GM06990 (cell line): ENCODE measurements at regions not wholly inside any gene's neighbourhood (a gene's known extent, or its start where the extent isn't known, plus 50 kb on each side); places are given as distances from the start of the nearest gene placed in this dataset.
"Not testable (repeated sequence)": the region's sequence is repeated elsewhere in the genome, so short reads cannot be mapped to it uniquely, and the experiment has no call there.

Source experiments
- DNase-seq: peaks from one replicate; pipeline ENCODE4 v3.0.0-alpha.2; 2011; ENCODE audit not compliant: insufficient read length; ENCODE audit errors: extremely low read depth
- H3K27me3 ChIP-seq: replicated peaks from 2 replicates; pipeline ENCODE4 v1.6.0; 2011; ENCODE audit warnings: low read length; ENCODE audit not compliant: control insufficient read depth, insufficient read depth
- H3K36me3 ChIP-seq: 2 replicates; pipeline ENCODE4 v1.5.1; 2011; ENCODE audit warnings: low read length; ENCODE audit not compliant: control insufficient read depth, insufficient read depth
- H3K4me3 ChIP-seq: replicated peaks from 2 replicates; pipeline ENCODE4 v1.5.1; 2011; ENCODE audit warnings: low read depth, mild to moderate bottlenecking, control low read depth, low read length
- TF ChIP-seq, protein P1 (sequence below): IDR thresholded peaks from 2 replicates; pipeline ENCODE4 v1.5.1; 2011; ENCODE audit warnings: low read length, control low read depth, mild to moderate bottlenecking, inconsistent platforms; ENCODE audit not compliant: insufficient read depth, poor library complexity, severe bottlenecking

GRCh38 chrX:853304-853703 is 222.7 kb downstream of the SHOX start:
- no peak overlapping the region for H3K4me3 ChIP-seq
- H3K27me3 ChIP-seq, result no peaks in the 10 kb centered on the region
- H3K36me3 ChIP-seq, result no peaks in the 10 kb centered on the region
- TF ChIP-seq, protein P1, sequence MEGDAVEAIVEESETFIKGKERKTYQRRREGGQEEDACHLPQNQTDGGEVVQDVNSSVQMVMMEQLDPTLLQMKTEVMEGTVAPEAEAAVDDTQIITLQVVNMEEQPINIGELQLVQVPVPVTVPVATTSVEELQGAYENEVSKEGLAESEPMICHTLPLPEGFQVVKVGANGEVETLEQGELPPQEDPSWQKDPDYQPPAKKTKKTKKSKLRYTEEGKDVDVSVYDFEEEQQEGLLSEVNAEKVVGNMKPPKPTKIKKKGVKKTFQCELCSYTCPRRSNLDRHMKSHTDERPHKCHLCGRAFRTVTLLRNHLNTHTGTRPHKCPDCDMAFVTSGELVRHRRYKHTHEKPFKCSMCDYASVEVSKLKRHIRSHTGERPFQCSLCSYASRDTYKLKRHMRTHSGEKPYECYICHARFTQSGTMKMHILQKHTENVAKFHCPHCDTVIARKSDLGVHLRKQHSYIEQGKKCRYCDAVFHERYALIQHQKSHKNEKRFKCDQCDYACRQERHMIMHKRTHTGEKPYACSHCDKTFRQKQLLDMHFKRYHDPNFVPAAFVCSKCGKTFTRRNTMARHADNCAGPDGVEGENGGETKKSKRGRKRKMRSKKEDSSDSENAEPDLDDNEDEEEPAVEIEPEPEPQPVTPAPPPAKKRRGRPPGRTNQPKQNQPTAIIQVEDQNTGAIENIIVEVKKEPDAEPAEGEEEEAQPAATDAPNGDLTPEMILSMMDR, result no peak
- no peak for DNase-seq

DNA sequence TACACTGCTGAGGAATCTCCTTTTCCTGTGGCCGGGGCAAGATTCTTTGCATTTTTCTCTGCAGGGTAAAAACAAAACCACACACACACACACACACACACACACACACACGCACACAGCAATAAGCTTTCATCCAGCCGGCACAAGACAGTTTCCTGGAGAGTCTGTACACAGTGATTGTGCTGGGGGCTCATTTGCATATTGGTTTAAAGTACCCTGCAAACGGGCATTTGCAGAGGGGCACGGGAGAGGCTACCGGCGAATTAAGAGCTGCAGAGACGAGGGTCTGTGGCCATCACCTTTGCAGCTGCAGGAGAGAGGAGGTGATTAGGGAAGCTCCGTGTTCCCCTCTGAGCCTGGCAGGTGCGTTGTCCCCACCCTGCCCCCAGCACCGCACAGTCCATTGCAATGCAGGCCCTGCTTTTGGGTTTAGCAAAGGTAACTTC is 219.9 kb downstream of the SHOX start:
- no peak for DNase-seq
- TF ChIP-seq, protein P1, result no peak
- H3K4me3 ChIP-seq, result no peak overlapping the region

DNA sequence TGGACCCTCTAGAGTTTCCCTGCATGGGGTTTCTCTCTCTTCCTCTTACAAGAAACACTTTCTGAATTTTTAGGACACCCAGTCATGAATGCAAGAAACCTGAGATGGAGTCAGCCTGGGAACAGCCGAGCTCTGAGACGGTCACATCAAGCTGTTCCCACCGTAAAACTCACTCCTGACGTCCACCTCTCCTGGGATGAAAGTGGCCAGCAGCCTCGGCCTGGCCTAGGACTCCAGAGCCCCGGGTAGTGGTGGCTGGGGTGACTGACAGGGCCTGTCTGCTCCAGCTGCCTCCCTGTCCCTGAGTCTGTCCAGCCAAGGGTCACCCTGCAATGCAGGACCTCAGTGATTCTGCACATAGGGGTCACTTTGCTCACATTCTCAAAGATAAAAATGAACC is 217.8 kb downstream of the SHOX start:
- Histone ChIP-seq H3K36me3 (no peaks in the 10 kb centered on the region), H3K4me3 (no peak overlapping the region), H3K27me3 (no peaks in the 10 kb centered on the region)
- TF ChIP-seq, protein P1, result no peak
- DNase-seq, result no peak

More for the DNA sequence above, 219.9 kb downstream of the SHOX start:
- H3K27me3 ChIP-seq, result no peaks in the 10 kb centered on the region
- H3K36me3 ChIP-seq, result no peaks in the 10 kb centered on the region

DNA sequence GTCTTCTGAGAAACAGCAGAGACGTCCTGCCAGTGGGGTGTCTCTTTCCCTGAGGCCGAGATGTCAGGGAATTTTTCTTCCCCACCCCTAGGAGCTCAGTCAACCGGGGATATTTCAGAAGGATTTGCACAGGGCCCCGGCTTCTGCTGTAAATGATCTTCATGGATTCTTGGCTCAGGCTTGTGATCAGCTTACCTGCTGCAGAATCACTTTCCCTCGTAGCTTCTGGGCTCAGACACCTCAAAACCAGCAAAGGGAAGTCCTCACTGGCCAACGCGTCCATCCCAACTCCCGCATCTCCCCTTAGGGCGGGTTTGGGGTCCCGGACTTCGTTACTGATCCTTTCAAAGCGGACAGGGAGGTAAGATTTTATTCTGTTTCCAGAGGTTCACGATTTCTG is 212.7 kb downstream of the SHOX start:
- no peak for DNase-seq
- TF ChIP-seq, protein P1, result no peak
- Histone ChIP-seq H3K36me3 (no peaks in the 10 kb centered on the region), H3K4me3 (no peak overlapping the region), H3K27me3 (no peaks in the 10 kb centered on the region)

DNA sequence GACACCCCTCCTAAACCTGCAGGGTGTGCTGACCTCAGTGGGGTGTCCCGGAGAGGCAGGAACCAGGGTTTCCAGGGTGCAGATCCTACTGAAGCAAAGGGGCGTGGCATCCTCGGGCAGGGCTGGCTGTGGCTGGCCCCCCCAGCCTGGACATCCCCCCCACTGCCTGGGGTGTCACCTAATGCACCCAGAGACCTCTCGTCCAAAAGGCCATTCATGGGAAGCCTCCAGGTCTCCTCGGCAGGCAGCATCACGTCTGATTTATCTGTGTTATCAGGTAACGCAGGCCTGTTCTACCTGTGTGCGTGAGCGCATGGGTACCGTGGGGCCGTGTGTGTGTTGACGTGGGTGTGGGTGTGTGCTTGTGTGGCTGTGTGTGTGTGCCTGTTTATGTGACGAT is 210.0 kb downstream of the SHOX start:
- H3K27me3 ChIP-seq, result no peaks in the 10 kb centered on the region
- no peak for DNase-seq
- TF ChIP-seq, protein P1, result no peak
- H3K36me3 ChIP-seq, result no peaks in the 10 kb centered on the region
- no peak overlapping the region for H3K4me3 ChIP-seq

- H3K27me3 ChIP-seq, DNase-seq, H3K4me3 ChIP-seq, H3K36me3 ChIP-seq: not testable (repeated sequence)
These were observed 208.1 kb downstream of the SHOX start for GRCh38 chrX:838666-839065.

DNA sequence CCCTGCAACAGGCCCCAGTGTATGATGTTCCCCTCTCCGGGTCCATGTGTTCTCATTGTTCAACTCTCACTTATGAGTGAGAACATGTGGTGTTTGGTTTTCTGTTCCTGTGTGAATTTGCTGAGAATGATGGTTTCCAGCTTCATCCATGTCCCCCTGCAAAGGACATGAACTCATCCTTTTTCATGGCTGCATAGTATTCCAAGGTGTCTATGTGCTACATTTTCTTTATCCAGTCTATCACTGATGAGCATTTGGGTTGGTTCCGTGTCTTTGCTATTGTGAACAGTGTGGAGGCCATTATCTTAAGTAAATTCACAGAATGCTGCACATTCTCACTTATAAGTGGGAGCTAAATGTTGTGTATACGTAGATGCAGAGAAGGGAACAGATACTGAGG is 205.3 kb downstream of the SHOX start:
- H3K36me3 ChIP-seq, H3K4me3 ChIP-seq, DNase-seq, H3K27me3 ChIP-seq: not testable (repeated sequence)
